ENCODE measurements at regions not wholly inside any gene's neighbourhood (a gene's known extent, or its start where the extent isn't known, plus 50 kb on each side); places are given as distances from the start of the nearest gene placed in this dataset.

- TF ChIP-seq POLR2AphosphoS5 (IDR thresholded peaks at IDR 0.05): no peak
- no peak for TF ChIP-seq POLR2A (IDR thresholded peaks at IDR 0.05)
Observed at GRCh38 chr15:98304371-98304770, 343.9 kb downstream of the ARRDC4 start.
